ENCODE measurements at regions not wholly inside any gene's neighbourhood (a gene's known extent, or its start where the extent isn't known, plus 50 kb on each side); places are given as distances from the start of the nearest gene placed in this dataset.

- no peak for DNase-seq
Observed at GRCh38 chr2:128439791-128440665, 121.4 kb upstream of the HS6ST1 start.

DNA sequence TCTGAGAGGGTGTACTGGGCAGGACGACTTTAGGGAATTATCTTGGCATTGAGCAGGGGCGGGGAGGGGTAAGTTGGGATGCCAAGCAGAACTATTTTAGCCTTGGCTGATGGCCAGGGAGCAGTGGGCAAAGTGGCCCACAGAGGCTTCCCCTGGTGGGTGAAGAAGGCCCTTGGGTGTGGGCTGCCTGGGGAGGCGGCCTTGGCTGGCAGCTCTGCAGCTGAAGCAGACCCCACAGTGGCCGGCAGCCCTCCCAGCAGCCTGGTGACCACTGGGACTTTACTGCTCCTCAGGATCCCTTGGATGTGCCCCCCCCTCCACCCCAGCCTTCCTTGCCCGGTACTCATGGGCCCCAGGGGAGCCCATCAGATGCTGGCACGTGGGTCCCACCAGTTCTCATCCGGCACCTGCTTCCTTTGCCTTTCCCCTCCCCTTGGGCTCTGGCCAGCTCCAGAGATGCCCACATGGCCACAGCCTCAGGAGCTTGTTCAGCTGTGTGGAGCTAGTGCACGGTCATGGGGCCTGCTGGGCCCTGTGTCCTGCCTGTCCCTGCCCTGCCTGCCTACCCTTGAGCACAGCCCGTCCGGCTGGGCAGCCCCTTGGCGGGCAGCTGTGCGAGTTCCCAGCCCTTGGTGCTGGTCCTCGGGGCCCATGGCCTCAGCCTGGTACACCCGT, 122.1 kb upstream of the HS6ST1 start:
- DNase-seq, result no peak

GRCh38 chr2:128441341-128442052, 122.8 kb upstream of the HS6ST1 start:
- no peak for DNase-seq

DNA sequence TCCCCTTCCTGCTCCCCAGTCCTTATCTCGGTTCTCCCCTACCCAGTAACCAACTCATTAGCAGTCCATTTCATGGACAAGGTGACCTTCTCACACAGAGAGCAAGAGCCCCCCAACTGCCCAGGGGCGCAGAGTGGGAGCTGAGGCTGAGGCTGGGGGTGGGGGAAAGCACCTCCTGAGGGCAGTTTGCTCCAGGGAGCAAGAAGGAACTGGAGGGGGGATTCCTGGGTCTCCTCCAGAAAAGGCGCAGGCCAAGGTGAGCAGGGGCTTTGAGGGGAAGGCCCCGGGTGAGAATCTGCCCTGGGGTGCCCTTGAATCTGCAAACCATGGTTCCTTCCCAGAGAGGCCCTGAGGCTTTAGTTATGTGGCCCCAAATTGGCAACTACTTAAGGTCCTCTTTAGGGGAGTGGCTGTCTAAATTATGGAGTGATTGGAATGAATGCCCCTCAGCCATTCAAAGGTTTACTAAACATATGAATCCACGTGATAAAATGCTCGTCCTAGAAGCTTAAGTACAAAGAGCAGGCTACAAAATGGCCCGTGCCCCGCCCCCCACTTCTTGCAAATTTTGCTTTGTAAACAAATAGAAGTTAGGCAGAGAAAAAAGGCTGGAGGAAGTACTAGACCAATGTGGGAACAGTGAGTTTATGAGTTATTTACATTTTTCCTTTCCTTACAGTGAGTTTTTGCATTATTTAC, 123.5 kb upstream of the HS6ST1 start:
- no peak for DNase-seq

DNA sequence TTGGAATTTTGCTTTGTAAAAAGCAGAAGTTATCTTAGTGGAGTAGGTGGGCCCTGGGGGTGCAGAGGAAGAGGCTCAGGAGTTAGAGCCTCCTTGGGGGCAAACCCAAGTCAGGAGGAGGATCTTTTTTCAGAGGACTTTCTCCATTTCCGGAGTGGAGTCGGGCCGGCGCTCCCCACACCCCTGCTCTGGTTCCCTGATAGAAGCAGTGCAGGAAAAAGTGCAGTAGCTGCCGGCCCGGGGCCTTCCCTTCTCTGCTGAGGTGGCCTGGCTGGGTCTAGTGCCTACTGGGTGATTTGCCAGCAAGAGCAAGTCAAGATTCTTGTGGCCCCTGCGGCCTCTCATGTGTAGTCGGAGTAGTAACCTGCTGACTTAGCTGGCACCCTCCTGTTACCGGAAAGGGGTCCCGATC, 124.2 kb upstream of the HS6ST1 start:
- no peak for DNase-seq

DNA sequence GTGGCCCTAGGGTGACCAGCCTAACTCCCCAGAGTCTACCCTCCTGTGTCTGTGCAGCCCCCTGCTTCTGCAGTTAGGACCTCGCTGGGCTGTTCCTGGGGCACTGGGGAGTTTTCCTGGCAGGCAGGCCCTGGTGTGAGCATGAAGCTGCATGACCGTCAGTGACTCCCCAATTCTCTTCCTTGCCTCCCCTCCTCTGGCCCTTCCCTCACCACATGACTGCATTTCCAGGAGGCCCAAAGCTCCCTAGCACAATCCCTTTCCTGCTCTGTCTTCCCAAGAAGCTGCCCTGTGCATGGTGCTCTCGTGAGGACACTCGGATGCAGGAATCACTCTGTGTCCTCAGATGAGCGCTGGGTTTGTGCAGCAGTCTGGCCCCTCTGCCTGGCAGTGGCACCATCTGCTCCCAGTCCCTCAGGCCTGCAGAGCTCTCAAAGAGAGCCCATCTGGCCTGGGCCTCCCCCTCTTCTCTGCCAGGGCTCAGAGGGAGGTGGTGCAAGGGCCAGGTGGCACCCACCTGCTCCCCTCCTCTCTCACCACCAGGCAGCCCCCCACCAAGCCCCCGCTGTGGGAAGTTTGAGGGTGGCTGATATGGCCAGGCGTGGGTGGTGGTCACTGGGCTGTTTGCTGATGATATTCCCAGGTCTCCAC, 125.6 kb upstream of the HS6ST1 start:
- DNase-seq, result no peak

DNA sequence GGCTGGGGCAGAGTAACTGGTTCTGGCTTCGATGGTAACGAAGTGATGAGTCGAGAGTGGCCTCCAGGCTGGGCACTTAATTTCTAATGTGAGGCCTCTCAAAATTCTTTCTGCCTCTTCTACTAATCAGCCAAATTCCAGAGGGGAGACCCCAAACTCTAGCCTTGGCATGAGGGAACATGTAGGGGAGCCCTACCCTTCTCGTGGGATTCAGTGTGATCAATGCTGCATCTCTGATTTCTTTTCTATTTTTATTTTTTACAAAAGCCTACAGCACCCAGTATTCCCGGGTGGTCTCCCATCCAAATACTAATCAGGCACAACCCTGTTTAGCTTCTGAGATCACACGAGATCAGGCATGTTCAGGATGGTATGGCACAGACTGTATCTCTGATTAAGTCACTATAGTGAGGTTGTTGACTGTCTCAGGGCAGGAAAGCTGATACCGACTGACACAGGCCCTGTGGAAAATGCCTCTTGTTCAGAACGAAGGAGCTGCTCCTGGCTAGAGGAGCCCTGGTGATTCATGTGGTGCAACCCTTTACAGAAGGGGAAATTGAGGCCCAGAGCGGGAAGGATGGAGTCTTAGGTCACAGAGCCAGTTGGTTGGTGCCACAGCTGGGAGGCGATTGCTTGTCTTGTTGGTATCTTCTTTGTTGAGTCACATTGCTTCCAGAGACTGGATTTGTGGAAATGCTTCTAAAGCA, 126.3 kb upstream of the HS6ST1 start:
- DNase-seq, result no peak

DNA sequence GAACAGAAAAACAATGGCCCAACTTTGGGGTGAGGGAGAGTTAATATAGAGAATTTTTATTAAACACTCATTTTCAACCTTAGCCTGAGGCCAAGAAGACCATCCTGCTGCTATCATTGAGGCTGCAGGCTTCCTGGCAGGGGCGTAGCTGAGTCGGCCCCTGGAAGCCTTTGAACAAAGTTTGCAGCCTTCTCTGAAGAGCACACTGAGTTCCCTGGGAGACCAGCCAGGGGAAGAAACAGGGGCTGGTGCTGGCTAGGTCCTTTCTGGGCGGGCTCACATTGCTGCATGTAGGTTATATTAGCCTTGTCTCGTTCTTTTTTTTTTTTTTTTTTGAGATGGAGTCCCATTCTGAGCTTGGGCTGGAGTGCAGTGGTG, 126.8 kb upstream of the HS6ST1 start:
- no peak for DNase-seq

- no peak for DNase-seq
Observed at GRCh38 chr2:128446049-128446873, 127.6 kb upstream of the HS6ST1 start.

- DNase-seq, result no peak
Observed at GRCh38 chr2:128446874-128447537, 128.3 kb upstream of the HS6ST1 start.

GRCh38 chr2:128447538-128447995, 128.9 kb upstream of the HS6ST1 start:
- DNase-seq, result no peak

GRCh38 chr2:128448331-128449225, 129.9 kb upstream of the HS6ST1 start:
- no peak for DNase-seq

GRCh38 chr2:128449226-128450061, 130.8 kb upstream of the HS6ST1 start:
- no peak for DNase-seq

- no peak for DNase-seq
Observed at GRCh38 chr2:128450211-128451024, 131.8 kb upstream of the HS6ST1 start.

DNA sequence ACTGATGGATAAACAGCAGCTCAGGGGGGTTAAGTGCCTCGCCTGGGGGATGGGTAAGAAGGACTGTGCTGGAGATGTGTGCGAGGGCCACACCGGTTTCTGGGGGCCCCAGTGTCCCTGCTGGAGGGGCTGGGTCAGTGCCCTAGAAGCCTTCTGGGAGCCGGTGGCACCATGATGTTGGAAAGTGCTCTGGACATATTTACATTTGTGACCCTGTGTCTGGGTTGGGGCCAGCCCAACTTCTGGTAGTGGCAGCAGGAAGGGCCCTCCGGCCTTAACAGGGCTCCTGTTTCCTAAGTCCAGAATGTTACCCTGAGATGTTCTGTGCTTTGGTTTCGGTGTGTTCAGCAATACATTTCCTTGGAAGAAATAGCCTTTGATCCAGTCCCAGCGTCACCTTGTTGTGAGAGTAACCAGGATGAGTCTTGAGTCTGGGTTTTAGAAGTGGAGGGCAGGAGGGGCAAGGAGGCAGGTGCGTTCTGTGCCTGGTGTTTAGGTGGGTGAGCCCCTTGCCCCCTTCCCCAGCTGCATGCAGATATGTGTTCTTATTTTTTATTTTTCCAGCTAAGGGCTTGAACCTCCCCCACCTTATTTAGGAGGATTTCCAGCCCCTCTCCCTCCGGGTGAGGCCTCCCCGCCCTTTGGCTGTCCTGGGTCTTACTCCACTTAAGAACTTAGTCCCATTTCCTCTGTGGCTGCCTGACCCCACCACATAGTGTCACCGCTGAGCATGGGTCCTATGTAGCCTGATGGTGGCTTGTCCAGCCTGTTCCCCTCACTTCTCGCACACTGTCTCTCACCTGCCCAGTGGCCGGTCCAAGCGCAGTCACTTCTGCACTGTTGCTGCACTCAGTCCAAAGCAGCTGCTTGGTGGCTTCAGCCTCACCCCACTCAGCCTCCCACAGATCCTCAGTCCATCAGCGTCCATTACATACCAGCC, 132.7 kb upstream of the HS6ST1 start:
- no peak for DNase-seq

DNA sequence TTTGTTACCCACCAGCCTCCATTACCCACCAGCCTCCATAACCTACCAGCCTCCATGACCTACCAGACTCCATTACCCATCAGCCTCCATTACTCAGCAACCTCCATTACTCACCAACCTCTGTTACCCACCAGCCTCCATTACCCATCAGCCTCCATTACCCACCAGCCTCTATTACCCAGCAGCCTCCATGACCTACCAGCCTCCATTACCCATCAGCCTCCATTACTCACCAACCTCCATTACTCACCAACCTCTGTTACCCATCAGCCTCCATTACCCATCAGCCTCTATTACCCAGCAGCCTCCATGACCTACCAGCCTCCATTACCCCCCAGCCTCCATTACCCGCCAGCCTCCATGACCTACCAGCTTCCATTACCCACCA, 133.3 kb upstream of the HS6ST1 start:
- no peak for DNase-seq

All from GOT3 (cell line).